Activated CD4-positive, alpha-beta T cell treated with anti-CD3 and anti-CD28 coated beads, Interleukin-2, amount 10 ng/mL, durations not matched to agents 7 days and 5 days (primary cell): ENCODE measurements at regions not wholly inside any gene's neighbourhood (a gene's known extent, or its start where the extent isn't known, plus 50 kb on each side); places are given as distances from the start of the nearest gene placed in this dataset.
"Not testable (repeated sequence)": the region's sequence is repeated elsewhere in the genome, so short reads cannot be mapped to it uniquely, and the experiment has no call there.

Experiments
- CTCF ChIA-PET: fragments of 350-600 bp; sonication (Branson Sonifier 250); formaldehyde crosslinking; loops from one replicate; lab custom pipeline; 2021; ENCODE audit warnings: antibody characterized with exemption; lab: Charles Lee
- POLR2A ChIA-PET: fragments of 350-600 bp; sonication (Branson Sonifier 250); formaldehyde crosslinking; loops from one replicate; lab custom pipeline; 2021; ENCODE audit warnings: antibody characterized with exemption; lab: Charles Lee
- DNase-seq: peaks from one replicate; pipeline ENCODE4 v3.0.0-alpha.2; 2020
- H3K27ac Mint-ChIP-seq: one replicate; pipeline ENCODE4 v1.8.0; 2021; ENCODE audit warnings: mild to moderate bottlenecking, moderate library complexity, mixed read lengths
- H3K27me3 Mint-ChIP-seq: one replicate; pipeline ENCODE4 v1.8.0; 2021; ENCODE audit warnings: mixed read lengths
- H3K36me3 Mint-ChIP-seq: one replicate; pipeline ENCODE4 v1.8.0; 2021; ENCODE audit warnings: low read depth, mixed read lengths
- H3K4me1 Mint-ChIP-seq: one replicate; pipeline ENCODE4 v1.8.0; 2021; ENCODE audit warnings: mixed read lengths
- H3K4me3 Mint-ChIP-seq: one replicate; pipeline ENCODE4 v1.8.0; 2021; ENCODE audit warnings: mild to moderate bottlenecking, moderate library complexity, mixed read lengths
- H3K9me3 Mint-ChIP-seq: one replicate; pipeline ENCODE4 v1.8.0; 2021; ENCODE audit warnings: mixed read lengths

- Mint-ChIP-seq H3K9me3 (no peaks in the 10 kb centered on the region), H3K4me1 (no peaks in the 10 kb centered on the region), H3K27ac (no peak overlapping the region), H3K4me3 (no peak overlapping the region), H3K27me3 (no peaks in the 10 kb centered on the region), H3K36me3 (no peaks in the 10 kb centered on the region)
- ChIA-PET CTCF (no interaction called here), POLR2A (interaction anchor here (0.6 kb wide), 1 partner anchor 1187 kb away, joined by 3 read pairs; no protein-coding TSS in a partner anchor)
- DNase-seq, result no peak
Measured at GRCh38 chr5:114727358-114727757, 365.5 kb downstream of the KCNN2 start.

- POLR2A ChIA-PET, result no interaction called here
Measured at GRCh38 chr5:114726131-114726530, 364.3 kb downstream of the KCNN2 start.

GRCh38 chr5:114719268-114719667, 357.4 kb downstream of the KCNN2 start:
- H3K27ac Mint-ChIP-seq, result no peak overlapping the region
- H3K27me3 Mint-ChIP-seq, result no peaks in the 10 kb centered on the region
- CTCF ChIA-PET, result no interaction called here
- H3K4me3 Mint-ChIP-seq, result no peak overlapping the region
- no peaks in the 10 kb centered on the region for H3K4me1 Mint-ChIP-seq
- H3K9me3 Mint-ChIP-seq, result peaks cover 5% of the 10 kb centered on the region
- DNase-seq, result no peak
- no peaks in the 10 kb centered on the region for H3K36me3 Mint-ChIP-seq
- POLR2A ChIA-PET, result no interaction called here

More at GRCh38 chr5:114726131-114726530, 364.3 kb downstream of the KCNN2 start:
- H3K4me3 Mint-ChIP-seq, result no peak overlapping the region
- DNase-seq, result no peak
- H3K36me3 Mint-ChIP-seq, result no peaks in the 10 kb centered on the region
- H3K9me3 Mint-ChIP-seq, result no peaks in the 10 kb centered on the region
- H3K4me1 Mint-ChIP-seq, result no peaks in the 10 kb centered on the region
- no peak overlapping the region for H3K27ac Mint-ChIP-seq
- H3K27me3 Mint-ChIP-seq, result no peaks in the 10 kb centered on the region
- CTCF ChIA-PET, result no interaction called here

- no peaks in the 10 kb centered on the region for H3K4me1 Mint-ChIP-seq
- CTCF ChIA-PET, result no interaction called here
- H3K36me3 Mint-ChIP-seq, result no peaks in the 10 kb centered on the region
- POLR2A ChIA-PET, result no interaction called here
- H3K27me3 Mint-ChIP-seq, result no peaks in the 10 kb centered on the region
- no peak overlapping the region for H3K27ac Mint-ChIP-seq
- no peak overlapping the region for H3K4me3 Mint-ChIP-seq
- peaks cover 5% of the 10 kb centered on the region for H3K9me3 Mint-ChIP-seq
- DNase-seq, result no peak
Measured at GRCh38 chr5:114716955-114717354, 355.1 kb downstream of the KCNN2 start.

DNA sequence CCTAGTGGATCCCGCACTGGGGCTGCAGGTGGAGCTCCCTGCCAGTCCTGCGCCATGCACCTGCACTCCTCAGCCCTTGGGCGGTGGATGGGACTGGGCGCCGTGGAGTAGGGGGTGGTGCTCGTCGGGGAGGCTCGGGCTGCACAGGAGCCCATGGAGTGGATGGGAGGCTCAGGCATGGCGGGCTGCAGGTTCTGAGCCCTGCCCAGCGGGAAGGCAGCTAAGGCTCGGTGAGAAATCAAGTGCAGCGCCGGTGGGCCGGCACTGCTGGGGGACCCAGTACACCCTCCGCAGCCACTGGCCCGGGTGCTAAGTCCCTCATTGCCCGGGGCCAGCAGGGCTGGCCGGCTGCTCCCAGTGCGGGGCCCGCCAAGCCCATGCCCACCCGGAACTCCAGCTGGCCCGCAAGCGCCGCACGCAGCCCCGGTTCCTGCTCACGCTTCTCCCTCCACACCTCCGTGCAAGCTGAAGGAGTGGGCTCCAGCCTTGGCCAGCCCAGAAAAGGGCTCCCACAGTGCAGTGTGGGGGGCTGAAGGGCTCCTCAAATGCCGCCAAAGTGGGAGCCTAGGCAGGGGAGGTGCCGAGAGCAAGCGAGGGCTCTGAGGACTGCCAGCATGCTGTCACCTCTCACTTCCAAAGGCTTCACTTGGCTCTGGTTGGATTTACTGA, 342.5 kb downstream of the KCNN2 start:
- H3K27ac Mint-ChIP-seq, POLR2A ChIA-PET, H3K36me3 Mint-ChIP-seq: not testable (repeated sequence)

DNA sequence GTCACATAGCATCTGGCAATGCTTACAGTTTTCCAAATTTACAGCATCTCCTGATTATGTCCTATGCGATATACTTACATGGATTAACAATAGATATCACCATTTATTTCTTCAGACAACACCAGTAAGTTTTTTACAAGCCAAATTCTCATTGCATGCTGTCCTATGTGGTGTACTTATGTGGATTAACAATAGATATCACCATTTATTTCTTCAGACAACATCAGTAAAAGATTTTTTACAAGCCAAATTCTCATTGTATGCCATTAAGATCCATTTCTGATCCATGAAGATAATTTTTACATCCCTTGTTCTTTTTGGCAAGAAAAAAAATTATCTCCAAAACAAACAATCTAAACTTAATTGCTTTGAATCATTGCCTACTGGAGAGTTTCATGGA, 340.9 kb downstream of the KCNN2 start:
- H3K4me3 Mint-ChIP-seq, result no peak overlapping the region
- no peaks in the 10 kb centered on the region for H3K4me1 Mint-ChIP-seq
- peaks cover 4% of the 10 kb centered on the region for H3K9me3 Mint-ChIP-seq
- H3K27ac Mint-ChIP-seq, result no peak overlapping the region
- DNase-seq, result no peak
- POLR2A ChIA-PET, result no interaction called here
- no peaks in the 10 kb centered on the region for H3K27me3 Mint-ChIP-seq
- CTCF ChIA-PET, result no interaction called here
- no peaks in the 10 kb centered on the region for H3K36me3 Mint-ChIP-seq

More for the DNA sequence above, 342.5 kb downstream of the KCNN2 start:
- H3K9me3 Mint-ChIP-seq, H3K4me1 Mint-ChIP-seq, H3K4me3 Mint-ChIP-seq, H3K27me3 Mint-ChIP-seq, DNase-seq, CTCF ChIA-PET: not testable (repeated sequence)

- Mint-ChIP-seq H3K27me3 (no peaks in the 10 kb centered on the region), H3K4me1 (no peaks in the 10 kb centered on the region), H3K27ac (no peak overlapping the region), H3K36me3 (no peaks in the 10 kb centered on the region), H3K9me3 (peaks cover 4% of the 10 kb centered on the region), H3K4me3 (no peak overlapping the region)
- no peak for DNase-seq
- CTCF ChIA-PET, result no interaction called here
- POLR2A ChIA-PET, result no interaction called here
Measured at GRCh38 chr5:114702136-114702535, 340.3 kb downstream of the KCNN2 start.

- no peaks in the 10 kb centered on the region for H3K27me3 Mint-ChIP-seq
- no peaks in the 10 kb centered on the region for H3K4me1 Mint-ChIP-seq
- peaks cover 10% of the 10 kb centered on the region for H3K9me3 Mint-ChIP-seq
- POLR2A ChIA-PET, result no interaction called here
- H3K36me3 Mint-ChIP-seq, result no peaks in the 10 kb centered on the region
- no peak overlapping the region for H3K4me3 Mint-ChIP-seq
- CTCF ChIA-PET, result no interaction called here
- no peak for DNase-seq
- H3K27ac Mint-ChIP-seq, result no peak overlapping the region
Measured at GRCh38 chr5:114700823-114701222, 339.0 kb downstream of the KCNN2 start.

- H3K27ac Mint-ChIP-seq, result no peak overlapping the region
- no peak overlapping the region for H3K4me3 Mint-ChIP-seq
- peaks cover 11% of the 10 kb centered on the region for H3K9me3 Mint-ChIP-seq
- POLR2A ChIA-PET, result no interaction called here
- no peaks in the 10 kb centered on the region for H3K36me3 Mint-ChIP-seq
- CTCF ChIA-PET, result no interaction called here
- H3K27me3 Mint-ChIP-seq, result no peaks in the 10 kb centered on the region
- H3K4me1 Mint-ChIP-seq, result no peaks in the 10 kb centered on the region
- no peak for DNase-seq
Measured at GRCh38 chr5:114695292-114695904, 333.5 kb downstream of the KCNN2 start.

DNA sequence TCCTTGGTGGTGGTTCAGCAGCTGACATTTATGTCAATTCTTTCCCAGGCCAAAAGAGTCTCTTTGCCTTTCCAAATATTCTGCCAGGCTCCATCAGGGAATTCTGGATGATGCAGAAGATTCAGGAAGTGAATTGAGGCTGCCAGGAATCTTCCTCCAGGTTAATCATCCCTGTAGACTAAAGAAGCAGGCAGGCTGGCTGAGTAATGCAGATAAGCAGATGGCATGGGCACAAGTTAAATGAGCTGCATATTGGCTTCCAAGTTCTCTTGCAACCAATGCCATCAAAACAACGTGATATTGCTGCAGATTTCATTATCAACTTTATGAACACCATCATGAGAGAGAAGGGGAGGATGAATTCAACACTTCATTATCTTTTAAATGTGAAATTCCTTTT, 324.5 kb downstream of the KCNN2 start:
- POLR2A ChIA-PET, result no interaction called here

DNA sequence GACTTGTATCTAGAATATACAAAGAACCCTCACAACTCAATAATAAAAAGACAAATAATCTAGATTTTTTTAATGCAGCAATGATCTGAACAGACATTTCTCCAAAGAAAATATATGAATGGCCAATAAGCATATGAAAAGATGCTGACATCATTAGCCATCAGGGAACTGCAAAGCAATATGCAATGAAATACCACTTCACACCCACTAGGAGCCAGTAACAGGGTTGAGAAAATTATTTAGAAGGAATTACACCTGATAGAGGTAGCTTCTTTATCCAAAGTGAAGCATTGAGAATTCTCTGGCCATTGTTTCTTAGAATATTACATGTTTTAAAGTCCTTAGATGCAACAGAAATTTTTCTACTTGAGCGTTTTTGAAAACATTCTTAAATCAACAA, 316.9 kb downstream of the KCNN2 start:
- H3K27me3 Mint-ChIP-seq, result no peaks in the 10 kb centered on the region
- POLR2A ChIA-PET, result no interaction called here
- no peaks in the 10 kb centered on the region for H3K4me1 Mint-ChIP-seq
- DNase-seq, result no peak
- H3K9me3 Mint-ChIP-seq, result no peaks in the 10 kb centered on the region
- H3K4me3 Mint-ChIP-seq, result no peak overlapping the region
- H3K27ac Mint-ChIP-seq, result no peak overlapping the region
- no peaks in the 10 kb centered on the region for H3K36me3 Mint-ChIP-seq
- CTCF ChIA-PET, result no interaction called here

More for the DNA sequence above, 324.5 kb downstream of the KCNN2 start:
- Mint-ChIP-seq H3K36me3 (no peaks in the 10 kb centered on the region), H3K27ac (no peak overlapping the region), H3K4me1 (no peaks in the 10 kb centered on the region), H3K4me3 (no peak overlapping the region), H3K9me3 (peaks cover 2% of the 10 kb centered on the region), H3K27me3 (no peaks in the 10 kb centered on the region)
- DNase-seq, result no peak
- CTCF ChIA-PET, result no interaction called here

DNA sequence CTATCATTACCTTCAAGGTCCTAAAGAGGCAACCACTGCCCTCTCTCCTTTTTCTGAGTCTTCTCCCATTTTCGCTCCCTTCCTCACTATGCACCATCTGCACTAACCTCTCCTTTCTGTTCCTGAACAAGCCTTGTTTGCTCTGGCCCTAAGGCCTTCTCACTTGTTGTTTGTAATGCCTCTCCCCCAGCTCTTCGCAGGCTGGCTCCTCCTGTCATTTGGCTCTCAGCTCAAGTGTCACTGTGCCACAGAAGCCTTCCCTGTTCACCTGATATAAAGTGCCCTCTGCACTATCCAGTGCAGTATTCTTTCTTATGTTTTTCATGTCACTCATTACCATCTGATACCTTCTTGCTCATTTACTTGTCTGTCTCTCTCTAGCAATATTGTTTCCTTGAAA, 303.7 kb downstream of the KCNN2 start:
- Mint-ChIP-seq H3K27ac (no peak overlapping the region), H3K9me3 (no peaks in the 10 kb centered on the region), H3K4me1 (no peaks in the 10 kb centered on the region), H3K36me3 (no peaks in the 10 kb centered on the region), H3K4me3 (no peak overlapping the region), H3K27me3 (no peaks in the 10 kb centered on the region)
- ChIA-PET POLR2A (no interaction called here), CTCF (no interaction called here)
- no peak for DNase-seq

- Mint-ChIP-seq H3K27me3 (no peaks in the 10 kb centered on the region), H3K36me3 (no peaks in the 10 kb centered on the region), H3K4me1 (no peaks in the 10 kb centered on the region), H3K4me3 (no peak overlapping the region), H3K9me3 (no peaks in the 10 kb centered on the region), H3K27ac (no peak overlapping the region)
- DNase-seq, result no peak
- ChIA-PET CTCF (no interaction called here), POLR2A (no interaction called here)
Measured at GRCh38 chr5:114660791-114661190, 298.9 kb downstream of the KCNN2 start.

DNA sequence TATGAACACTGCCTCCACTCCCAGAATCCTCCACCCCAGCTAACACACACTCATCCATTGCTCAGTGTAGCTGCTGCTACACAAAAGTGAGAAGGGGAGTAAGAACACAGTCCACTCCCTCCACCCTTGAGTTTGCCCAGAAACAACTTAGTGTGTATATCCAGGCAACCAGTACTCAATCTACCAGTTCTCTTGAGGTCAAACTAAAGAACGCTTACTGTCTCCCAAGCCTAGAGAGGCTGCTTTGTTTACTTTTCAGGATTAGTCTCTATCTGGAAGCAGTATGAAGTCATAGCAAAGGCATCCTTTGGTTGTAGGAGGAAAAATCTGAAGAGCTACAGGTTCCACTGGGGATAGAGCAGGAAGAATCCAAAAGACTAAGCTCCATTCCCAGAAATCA, 296.3 kb downstream of the KCNN2 start:
- no peaks in the 10 kb centered on the region for H3K36me3 Mint-ChIP-seq
- H3K27ac Mint-ChIP-seq, result no peak overlapping the region
- no peak overlapping the region for H3K4me3 Mint-ChIP-seq
- no peaks in the 10 kb centered on the region for H3K27me3 Mint-ChIP-seq
- no peak for DNase-seq
- no peaks in the 10 kb centered on the region for H3K9me3 Mint-ChIP-seq
- no peaks in the 10 kb centered on the region for H3K4me1 Mint-ChIP-seq
- ChIA-PET CTCF (no interaction called here), POLR2A (no interaction called here)
